ENCODE measurements at regions not wholly inside any gene's neighbourhood (a gene's known extent, or its start where the extent isn't known, plus 50 kb on each side); places are given as distances from the start of the nearest gene placed in this dataset.

DNA sequence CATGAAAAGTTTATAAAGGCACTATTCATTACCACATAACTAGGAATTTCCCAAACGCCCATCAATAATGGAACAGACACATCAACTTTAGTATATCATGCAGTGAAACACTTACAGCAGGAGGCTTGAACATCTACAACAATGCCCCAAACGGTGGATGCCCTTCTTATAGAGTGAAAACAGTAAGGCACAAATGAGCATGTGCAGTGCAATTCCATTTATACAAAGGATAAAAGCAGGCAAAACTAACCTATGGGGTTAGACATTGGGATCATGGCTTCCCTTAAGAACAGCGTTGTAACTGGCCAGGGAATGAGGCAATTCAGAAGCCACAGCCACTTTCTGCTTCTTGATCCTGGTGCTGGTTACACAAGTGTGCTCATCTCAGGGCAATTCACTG lies 1363.0 kb downstream of the TBC1D22A start:
- intact Hi-C loops (cut with DNase I): no loop called here
- Histone ChIP-seq H3K4me1 (no peaks in the 10 kb centered on the region), H3K9me3 (no peaks in the 10 kb centered on the region), H3K27me3 (peaks cover 0 to 14% (median 0%) of the 10 kb centered on the region in 4 donors), H3K27ac (no peak overlapping the region), H3K36me3 (no peaks in the 10 kb centered on the region), H3K4me3 (no peak overlapping the region)
- DNase-seq: no peak
- 48 to 57% methylated on average over 3 of the region's 3 CpGs for WGBS, 2 donors
- TF ChIP-seq POLR2A (IDR thresholded peaks at IDR 0.05): no peak
- TF ChIP-seq, protein P1, sequence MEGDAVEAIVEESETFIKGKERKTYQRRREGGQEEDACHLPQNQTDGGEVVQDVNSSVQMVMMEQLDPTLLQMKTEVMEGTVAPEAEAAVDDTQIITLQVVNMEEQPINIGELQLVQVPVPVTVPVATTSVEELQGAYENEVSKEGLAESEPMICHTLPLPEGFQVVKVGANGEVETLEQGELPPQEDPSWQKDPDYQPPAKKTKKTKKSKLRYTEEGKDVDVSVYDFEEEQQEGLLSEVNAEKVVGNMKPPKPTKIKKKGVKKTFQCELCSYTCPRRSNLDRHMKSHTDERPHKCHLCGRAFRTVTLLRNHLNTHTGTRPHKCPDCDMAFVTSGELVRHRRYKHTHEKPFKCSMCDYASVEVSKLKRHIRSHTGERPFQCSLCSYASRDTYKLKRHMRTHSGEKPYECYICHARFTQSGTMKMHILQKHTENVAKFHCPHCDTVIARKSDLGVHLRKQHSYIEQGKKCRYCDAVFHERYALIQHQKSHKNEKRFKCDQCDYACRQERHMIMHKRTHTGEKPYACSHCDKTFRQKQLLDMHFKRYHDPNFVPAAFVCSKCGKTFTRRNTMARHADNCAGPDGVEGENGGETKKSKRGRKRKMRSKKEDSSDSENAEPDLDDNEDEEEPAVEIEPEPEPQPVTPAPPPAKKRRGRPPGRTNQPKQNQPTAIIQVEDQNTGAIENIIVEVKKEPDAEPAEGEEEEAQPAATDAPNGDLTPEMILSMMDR (IDR thresholded peaks at IDR 0.05): no peak

DNA sequence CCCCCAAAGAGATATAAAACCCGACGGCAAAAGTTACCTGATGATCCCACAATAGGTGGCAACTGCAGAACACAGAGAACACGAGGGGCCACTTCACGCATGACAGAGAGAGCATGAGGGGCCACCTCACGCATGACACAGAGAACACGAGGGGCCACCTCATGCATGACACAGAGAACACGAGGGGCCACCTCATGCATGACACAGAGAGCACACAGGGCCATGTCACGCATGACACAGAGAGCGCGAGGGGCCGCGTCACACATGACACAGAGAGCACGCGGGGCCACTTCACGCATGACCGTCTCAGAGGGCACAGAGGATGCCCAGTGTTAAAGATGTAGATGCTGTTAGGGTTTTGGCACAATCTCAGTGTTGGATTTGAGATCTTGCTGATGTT lies 1359.5 kb downstream of the TBC1D22A start:
- no peaks in the 10 kb centered on the region for H3K36me3 ChIP-seq
- H3K4me3 ChIP-seq: no peak overlapping the region
- no peaks in the 10 kb centered on the region for H3K4me1 ChIP-seq
- WGBS, 2 donors: 84 to 87% methylated on average over 15 to 16 of the region's 16 CpGs
- TF ChIP-seq, protein P1 (IDR thresholded peaks at IDR 0.05): no peak
- H3K27ac ChIP-seq: no peak overlapping the region
- H3K9me3 ChIP-seq: no peaks in the 10 kb centered on the region
- H3K27me3 ChIP-seq: peaks cover 0 to 18% (median 0%) of the 10 kb centered on the region in 4 donors
- intact Hi-C loops (cut with DNase I): no loop called here
- no peak for DNase-seq

DNA sequence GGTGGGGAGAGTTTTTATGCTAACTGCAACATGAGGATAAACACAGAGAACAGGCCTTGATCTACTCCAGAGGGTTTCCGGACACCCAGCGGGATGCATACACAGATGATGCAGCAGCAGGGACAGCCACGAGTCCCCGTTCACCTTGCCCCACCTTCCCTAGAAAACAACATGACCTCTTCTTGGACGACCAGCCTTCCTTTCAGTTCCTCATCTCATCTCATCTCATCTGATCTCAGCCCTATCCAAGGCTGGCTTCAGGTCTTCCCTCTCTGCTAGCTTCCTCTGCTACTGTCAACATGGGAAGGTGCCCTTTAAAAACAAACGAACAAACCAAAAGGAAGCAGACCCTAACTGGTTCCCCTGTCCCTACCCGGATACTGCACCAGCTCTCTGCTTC lies 1356.2 kb downstream of the TBC1D22A start:
- no peak for TF ChIP-seq POLR2A (IDR thresholded peaks at IDR 0.05)
- TF ChIP-seq, protein P1 (IDR thresholded peaks at IDR 0.05): no peak
- H3K27me3 ChIP-seq: peaks cover 0 to 4% (median 0%) of the 10 kb centered on the region in 4 donors
- WGBS, 2 donors: 66 to 74% methylated on average over 7 of the region's 7 CpGs
- no peak overlapping the region for H3K4me3 ChIP-seq
- intact Hi-C loops (cut with DNase I): no loop called here
- H3K4me1 ChIP-seq: no peaks in the 10 kb centered on the region
- DNase-seq: no peak
- no peaks in the 10 kb centered on the region for H3K36me3 ChIP-seq
- H3K9me3 ChIP-seq: no peaks in the 10 kb centered on the region
- no peak overlapping the region for H3K27ac ChIP-seq

DNA sequence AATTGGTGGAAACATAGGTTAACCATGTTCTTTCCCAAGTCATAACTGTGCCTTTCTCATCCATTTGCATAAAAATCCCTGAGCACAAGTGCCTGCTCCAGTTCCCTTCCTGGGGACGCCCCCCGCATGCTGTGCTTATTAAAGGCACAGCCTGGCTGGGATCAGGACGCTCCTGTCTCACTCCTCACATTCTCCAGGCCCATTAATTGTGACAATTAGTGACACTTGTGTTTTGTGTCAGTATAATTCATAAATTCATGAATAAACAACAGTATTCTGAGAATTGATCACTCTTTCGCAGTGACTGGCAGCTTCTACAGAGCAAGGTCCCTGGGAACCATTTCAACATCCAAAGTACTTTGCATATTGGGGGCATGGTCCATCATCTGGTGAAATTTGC lies 1354.4 kb downstream of the TBC1D22A start:
- 65 to 71% methylated on average over 4 of the region's 4 CpGs for WGBS, 2 donors
- Histone ChIP-seq H3K27ac (no peak overlapping the region), H3K27me3 (peaks cover 0 to 4% (median 0%) of the 10 kb centered on the region in 4 donors), H3K9me3 (no peaks in the 10 kb centered on the region), H3K4me3 (no peak overlapping the region), H3K36me3 (no peaks in the 10 kb centered on the region), H3K4me1 (no peaks in the 10 kb centered on the region)
- no peak for DNase-seq
- intact Hi-C loops (cut with DNase I): no loop called here
- TF ChIP-seq POLR2A (IDR thresholded peaks at IDR 0.05): no peak

DNA sequence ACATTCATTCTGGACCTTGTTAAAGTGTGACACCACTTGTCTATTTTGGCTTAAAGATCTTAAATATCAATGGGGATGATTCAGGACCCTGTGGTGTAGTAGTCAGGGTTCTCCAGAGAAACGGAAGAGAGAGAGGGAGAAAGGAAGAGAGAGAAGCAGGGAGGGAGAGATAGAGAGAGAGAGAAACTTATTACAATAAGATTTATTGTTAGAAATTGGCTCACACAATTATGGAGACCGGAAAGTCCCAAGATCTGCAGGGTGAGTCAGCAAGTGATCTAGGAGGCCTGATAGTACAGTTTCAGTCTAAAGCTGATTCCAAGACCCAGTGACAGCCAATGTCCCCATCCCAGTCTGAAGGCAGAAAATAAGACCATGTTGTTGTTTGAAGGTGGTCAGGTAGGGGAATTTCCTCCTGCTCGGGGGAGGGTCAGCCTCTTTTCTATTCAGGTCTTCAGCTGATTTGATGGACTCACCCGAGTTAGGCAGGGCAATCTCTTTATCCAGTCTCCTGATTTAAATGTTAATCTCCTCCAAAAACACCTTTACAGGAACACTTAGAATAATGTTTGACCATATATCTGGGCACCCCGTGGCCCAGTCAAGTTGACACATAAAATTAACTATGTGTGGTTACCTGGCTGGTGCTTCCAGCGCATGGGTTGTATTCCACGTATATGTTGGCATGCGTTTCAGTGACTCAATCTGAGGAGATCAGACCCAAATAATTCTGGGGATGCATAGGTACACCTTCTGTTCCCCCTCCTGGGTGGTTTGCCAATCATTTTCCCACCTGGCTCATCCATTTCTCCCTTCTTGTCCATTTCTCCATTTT lies 1350.5 kb downstream of the TBC1D22A start:
- DNase-seq: no peak
- Histone ChIP-seq H3K27me3 (no peaks in the 10 kb centered on the region), H3K4me3 (no peak overlapping the region), H3K4me1 (no peaks in the 10 kb centered on the region), H3K36me3 (no peaks in the 10 kb centered on the region), H3K27ac (no peak overlapping the region), H3K9me3 (peaks cover 0 to 4% (median 0%) of the 10 kb centered on the region in 3 donors)
- WGBS, 2 donors: 30 to 52% methylated on average over 8 of the region's 8 CpGs
- intact Hi-C loops (cut with DNase I): no loop called here
- no peak for TF ChIP-seq POLR2A (IDR thresholded peaks at IDR 0.05)
- TF ChIP-seq, protein P1 (IDR thresholded peaks at IDR 0.05): no peak

Data from esophagus squamous epithelium (tissue), 5 donors.